Uterus (tissue), 3 donors: ENCODE measurements at regions not wholly inside any gene's neighbourhood (a gene's known extent, or its start where the extent isn't known, plus 50 kb on each side); places are given as distances from the start of the nearest gene placed in this dataset.

ENCODE experiments used
- DNase-seq, 2 donors: peaks; one replicate each; pipeline ENCODE4 v3.0.0-alpha.2; 2019 to 2020
- H3K27ac ChIP-seq, 2 donors: fragments of 200-600 bp; sonication (generic); 1 replicate in 1 of 2; 2 replicates in 1 of 2; pipeline ENCODE4 v1.5.1; 2016 to 2018
- H3K27me3 ChIP-seq, 2 donors: fragments of 200-600 bp; sonication (generic); one replicate each; pipeline ENCODE4 v1.5.1; 2018 to 2019; ENCODE audit warnings: control low read depth in 1 of 2
- H3K36me3 ChIP-seq, 2 donors: fragments of 200-600 bp; sonication (generic); one replicate each; pipeline ENCODE4 v1.5.1; 2019; ENCODE audit warnings: control low read depth in 1 of 2
- H3K4me1 ChIP-seq, 2 donors: fragments of 200-600 bp; sonication (generic); one replicate each; pipeline ENCODE4 v1.5.1; 2018 to 2019; ENCODE audit warnings: control low read depth in 1 of 2
- H3K4me3 ChIP-seq, 2 donors: fragments of 200-600 bp; sonication (generic); 1 replicate in 1 of 2; 2 replicates in 1 of 2; pipeline ENCODE4 v1.5.1; 2018 to 2019; ENCODE audit warnings: mild to moderate bottlenecking in 1 of 2
- H3K9me3 ChIP-seq, 2 donors: fragments of 200-600 bp; sonication (generic); one replicate each; pipeline ENCODE4 v1.5.1; 2019; ENCODE audit warnings: control low read depth in 1 of 2
- POLR2A ChIP-seq, 2 donors: fragments of 450-650 bp; IDR thresholded peaks; one replicate each; pipeline ENCODE4 v1.6.1; 2016; ENCODE audit warnings: antibody characterized with exemption in 2 of 2, mild to moderate bottlenecking in 1 of 2, moderate library complexity in 1 of 2
- intact Hi-C: fragments of 100-400 bp; cut with DNase I; formaldehyde crosslinking; loops from one replicate; pipeline ENCODE4 v1.15.1; 2023; ENCODE audit warnings: low total_unique reads
- TF ChIP-seq, protein P1 (sequence below), 4 experiments: fragments of 200-600 bp in 2 of 4; fragments of 450-650 bp in 2 of 4; sonication (generic) in 2 of 4; IDR thresholded peaks; one replicate each; pipeline ENCODE4 v1.5.1; 2016 to 2019; ENCODE audit warnings: antibody characterized with exemption in 4 of 4, mild to moderate bottlenecking in 2 of 4, moderate library complexity in 1 of 4
- donor health status: DM: yes; HTN: yes; CAD: no.

GRCh38 chr4:128347930-128348660 lies 60.5 kb upstream of the PGRMC2 start:
- Histone ChIP-seq H3K4me3 (no peak overlapping the region), H3K4me1 (no peaks in the 10 kb centered on the region), H3K27ac (peak overlapping the region; percentile 32 to 43), H3K36me3 (no peaks in the 10 kb centered on the region), H3K27me3 (no peaks in the 10 kb centered on the region), H3K9me3 (no peaks in the 10 kb centered on the region)
- intact Hi-C loops = no loop called here
- no peak for TF ChIP-seq POLR2A (IDR thresholded peaks at IDR 0.05)
- TF ChIP-seq, protein P1, sequence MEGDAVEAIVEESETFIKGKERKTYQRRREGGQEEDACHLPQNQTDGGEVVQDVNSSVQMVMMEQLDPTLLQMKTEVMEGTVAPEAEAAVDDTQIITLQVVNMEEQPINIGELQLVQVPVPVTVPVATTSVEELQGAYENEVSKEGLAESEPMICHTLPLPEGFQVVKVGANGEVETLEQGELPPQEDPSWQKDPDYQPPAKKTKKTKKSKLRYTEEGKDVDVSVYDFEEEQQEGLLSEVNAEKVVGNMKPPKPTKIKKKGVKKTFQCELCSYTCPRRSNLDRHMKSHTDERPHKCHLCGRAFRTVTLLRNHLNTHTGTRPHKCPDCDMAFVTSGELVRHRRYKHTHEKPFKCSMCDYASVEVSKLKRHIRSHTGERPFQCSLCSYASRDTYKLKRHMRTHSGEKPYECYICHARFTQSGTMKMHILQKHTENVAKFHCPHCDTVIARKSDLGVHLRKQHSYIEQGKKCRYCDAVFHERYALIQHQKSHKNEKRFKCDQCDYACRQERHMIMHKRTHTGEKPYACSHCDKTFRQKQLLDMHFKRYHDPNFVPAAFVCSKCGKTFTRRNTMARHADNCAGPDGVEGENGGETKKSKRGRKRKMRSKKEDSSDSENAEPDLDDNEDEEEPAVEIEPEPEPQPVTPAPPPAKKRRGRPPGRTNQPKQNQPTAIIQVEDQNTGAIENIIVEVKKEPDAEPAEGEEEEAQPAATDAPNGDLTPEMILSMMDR (IDR thresholded peaks at IDR 0.05) = no peak
- DNase-seq = no peak

DNA sequence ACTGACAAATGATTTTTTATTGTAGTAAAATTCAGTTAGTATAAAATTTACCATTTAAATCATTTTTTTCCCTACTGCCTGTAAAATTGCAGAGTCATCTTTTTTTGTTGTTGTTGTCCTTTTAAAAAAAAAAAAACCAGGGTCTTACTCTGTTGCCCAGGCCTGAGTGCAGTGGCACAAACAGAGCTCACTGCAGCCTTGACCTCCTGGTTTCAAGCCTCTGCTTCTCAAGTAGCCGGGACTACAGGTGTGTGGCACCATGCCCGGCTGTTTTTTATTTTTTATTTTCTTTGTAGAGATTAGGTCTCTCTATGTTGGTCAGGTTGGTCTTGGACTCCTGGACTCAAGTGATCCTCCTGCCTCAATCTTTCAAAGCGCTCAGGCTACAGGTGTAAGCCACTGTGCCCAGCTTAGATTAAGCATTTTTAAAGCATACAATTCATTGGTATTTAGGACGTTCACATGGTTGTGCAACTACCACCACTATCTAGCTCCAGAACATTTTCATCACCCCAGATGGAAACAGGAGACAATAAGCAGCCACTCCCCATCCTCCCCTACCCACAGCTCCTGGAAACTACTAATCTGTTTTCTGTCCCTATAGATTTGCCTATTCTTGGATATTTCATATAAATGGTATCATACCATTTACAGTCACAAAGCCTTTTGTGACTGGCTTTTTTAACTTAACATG lies 59.7 kb upstream of the PGRMC2 start:
- Histone ChIP-seq H3K9me3 (no peaks in the 10 kb centered on the region), H3K27me3 (no peaks in the 10 kb centered on the region), H3K36me3 (no peaks in the 10 kb centered on the region), H3K27ac (no peak overlapping the region), H3K4me1 (no peaks in the 10 kb centered on the region), H3K4me3 (no peak overlapping the region)
- TF ChIP-seq, protein P1 (IDR thresholded peaks at IDR 0.05) = no peak
- TF ChIP-seq POLR2A (IDR thresholded peaks at IDR 0.05) = no peak
- intact Hi-C loops = no loop called here
- DNase-seq = no peak

DNA sequence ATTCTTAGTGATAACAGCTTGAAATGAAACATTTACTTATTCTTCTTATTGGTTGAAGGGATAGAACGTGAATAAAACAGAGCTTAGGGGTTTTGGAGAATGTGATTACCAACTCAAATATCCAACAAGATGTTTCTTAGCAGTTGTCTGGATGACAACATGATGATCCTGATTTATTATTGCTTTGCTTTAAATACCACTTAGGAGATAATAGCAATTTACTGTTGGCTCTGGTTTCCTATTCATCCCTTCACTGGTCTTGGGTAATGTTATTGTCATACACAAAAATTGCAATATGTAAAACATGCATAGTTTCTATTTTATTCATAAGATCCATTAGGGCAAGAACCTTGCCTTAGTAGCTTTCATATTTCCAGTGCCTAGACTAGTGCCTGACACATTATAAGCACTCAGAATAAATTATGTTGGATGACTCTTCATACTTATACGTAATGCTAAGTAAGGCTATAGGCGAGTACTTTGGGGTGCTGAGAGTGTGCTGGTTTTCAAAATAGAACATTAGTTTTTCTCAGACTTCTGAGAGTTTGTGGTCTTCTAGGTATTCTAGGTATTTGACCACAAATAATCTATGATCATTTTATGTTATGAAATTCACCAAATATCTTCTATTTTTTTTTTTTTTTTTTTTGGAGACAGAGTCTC lies 58.6 kb upstream of the PGRMC2 start:
- no peaks in the 10 kb centered on the region for H3K9me3 ChIP-seq
- no peaks in the 10 kb centered on the region for H3K4me1 ChIP-seq
- intact Hi-C loops = no loop called here
- no peaks in the 10 kb centered on the region for H3K36me3 ChIP-seq
- no peak for DNase-seq
- no peaks in the 10 kb centered on the region for H3K27me3 ChIP-seq
- no peak overlapping the region for H3K27ac ChIP-seq
- no peak overlapping the region for H3K4me3 ChIP-seq
- TF ChIP-seq POLR2A (IDR thresholded peaks at IDR 0.05) = no peak
- TF ChIP-seq, protein P1 (IDR thresholded peaks at IDR 0.05) = no peak

DNA sequence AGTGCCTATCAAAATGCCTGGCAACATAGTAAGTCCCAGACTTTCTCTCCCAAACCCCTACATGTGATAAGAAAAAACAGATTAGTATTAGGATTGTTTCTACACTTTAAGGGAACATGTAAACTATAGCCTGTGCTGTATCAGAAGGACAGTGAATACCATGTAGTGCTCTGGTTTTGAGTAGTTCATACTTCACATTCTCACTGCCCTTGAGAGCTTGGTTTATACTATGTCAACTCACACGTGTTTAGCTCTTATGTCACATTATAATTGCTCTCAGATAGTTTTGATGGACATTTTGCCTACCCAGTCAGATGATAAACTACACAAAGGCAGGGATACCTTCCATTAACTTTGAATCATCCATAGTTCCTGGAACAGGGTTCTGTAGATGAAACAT lies 58.0 kb upstream of the PGRMC2 start:
- DNase-seq = no peak
- no peaks in the 10 kb centered on the region for H3K36me3 ChIP-seq
- no peaks in the 10 kb centered on the region for H3K27me3 ChIP-seq
- no peaks in the 10 kb centered on the region for H3K4me1 ChIP-seq
- no peak overlapping the region for H3K27ac ChIP-seq
- TF ChIP-seq, protein P1 (IDR thresholded peaks at IDR 0.05) = no peak
- TF ChIP-seq POLR2A (IDR thresholded peaks at IDR 0.05) = no peak
- intact Hi-C loops = no loop called here
- no peak overlapping the region for H3K4me3 ChIP-seq
- H3K9me3 ChIP-seq = no peaks in the 10 kb centered on the region

GRCh38 chr4:128342762-128343161 lies 55.1 kb upstream of the PGRMC2 start:
- Histone ChIP-seq H3K36me3 (no peaks in the 10 kb centered on the region), H3K9me3 (no peaks in the 10 kb centered on the region), H3K4me3 (no peak overlapping the region), H3K27ac (no peak overlapping the region), H3K4me1 (no peaks in the 10 kb centered on the region), H3K27me3 (no peaks in the 10 kb centered on the region)
- TF ChIP-seq, protein P1 (IDR thresholded peaks at IDR 0.05) = no peak
- TF ChIP-seq POLR2A (IDR thresholded peaks at IDR 0.05) = no peak
- no peak for DNase-seq
- intact Hi-C loops = no loop called here
